ENCODE measurements at regions not wholly inside any gene's neighbourhood (a gene's known extent, or its start where the extent isn't known, plus 50 kb on each side); places are given as distances from the start of the nearest gene placed in this dataset.

DNA sequence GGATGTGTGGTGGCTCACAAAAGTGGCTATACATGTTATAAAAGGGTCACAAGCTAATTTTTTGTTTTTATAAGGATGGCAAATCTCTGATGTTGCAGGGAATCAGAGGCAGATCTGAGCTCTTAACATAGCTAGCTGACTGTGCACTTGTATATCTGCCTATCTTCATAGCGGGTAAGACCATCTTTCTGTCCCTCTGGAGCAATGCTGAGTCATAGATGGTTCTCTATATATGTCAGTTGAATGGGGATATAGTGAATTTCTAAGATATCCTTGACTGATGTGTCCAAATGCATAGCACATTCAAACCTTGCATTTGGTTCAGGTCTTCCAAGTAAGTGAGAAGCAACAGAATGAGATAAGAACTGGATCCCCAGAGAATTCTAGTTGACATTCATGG is 272.6 kb upstream of the PROX1 start:
- TF ChIP-seq POLR2AphosphoS5 (IDR thresholded peaks at IDR 0.05) (no peak), POLR2A (IDR thresholded peaks at IDR 0.05) (no peak)
- TF ChIP-seq, protein P1, sequence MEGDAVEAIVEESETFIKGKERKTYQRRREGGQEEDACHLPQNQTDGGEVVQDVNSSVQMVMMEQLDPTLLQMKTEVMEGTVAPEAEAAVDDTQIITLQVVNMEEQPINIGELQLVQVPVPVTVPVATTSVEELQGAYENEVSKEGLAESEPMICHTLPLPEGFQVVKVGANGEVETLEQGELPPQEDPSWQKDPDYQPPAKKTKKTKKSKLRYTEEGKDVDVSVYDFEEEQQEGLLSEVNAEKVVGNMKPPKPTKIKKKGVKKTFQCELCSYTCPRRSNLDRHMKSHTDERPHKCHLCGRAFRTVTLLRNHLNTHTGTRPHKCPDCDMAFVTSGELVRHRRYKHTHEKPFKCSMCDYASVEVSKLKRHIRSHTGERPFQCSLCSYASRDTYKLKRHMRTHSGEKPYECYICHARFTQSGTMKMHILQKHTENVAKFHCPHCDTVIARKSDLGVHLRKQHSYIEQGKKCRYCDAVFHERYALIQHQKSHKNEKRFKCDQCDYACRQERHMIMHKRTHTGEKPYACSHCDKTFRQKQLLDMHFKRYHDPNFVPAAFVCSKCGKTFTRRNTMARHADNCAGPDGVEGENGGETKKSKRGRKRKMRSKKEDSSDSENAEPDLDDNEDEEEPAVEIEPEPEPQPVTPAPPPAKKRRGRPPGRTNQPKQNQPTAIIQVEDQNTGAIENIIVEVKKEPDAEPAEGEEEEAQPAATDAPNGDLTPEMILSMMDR (IDR thresholded peaks at IDR 0.05) = no peak
